Activated naive CD4-positive, alpha-beta T cell treated with anti-CD3 and anti-CD28 coated beads, Interleukin-2, amount 50 U/mL, for 24 hours (primary cell): ENCODE measurements at regions not wholly inside any gene's neighbourhood (a gene's known extent, or its start where the extent isn't known, plus 50 kb on each side); places are given as distances from the start of the nearest gene placed in this dataset.
"Not testable (repeated sequence)": the region's sequence is repeated elsewhere in the genome, so short reads cannot be mapped to it uniquely, and the experiment has no call there.

Source experiments
- H3K27ac Mint-ChIP-seq: one replicate; pipeline ENCODE4 v1.8.0; 2021; ENCODE audit warnings: mild to moderate bottlenecking, mixed read lengths
- H3K27me3 Mint-ChIP-seq: one replicate; pipeline ENCODE4 v1.8.0; 2021; ENCODE audit warnings: mixed read lengths
- H3K36me3 Mint-ChIP-seq: one replicate; pipeline ENCODE4 v1.8.0; 2021; ENCODE audit warnings: mixed read lengths
- H3K4me1 Mint-ChIP-seq: one replicate; pipeline ENCODE4 v1.8.0; 2021; ENCODE audit warnings: mixed read lengths
- H3K4me3 Mint-ChIP-seq: one replicate; pipeline ENCODE4 v1.8.0; 2021; ENCODE audit warnings: mild to moderate bottlenecking, mixed read lengths
- H3K9me3 Mint-ChIP-seq: one replicate; pipeline ENCODE4 v1.8.0; 2021; ENCODE audit warnings: mixed read lengths

DNA sequence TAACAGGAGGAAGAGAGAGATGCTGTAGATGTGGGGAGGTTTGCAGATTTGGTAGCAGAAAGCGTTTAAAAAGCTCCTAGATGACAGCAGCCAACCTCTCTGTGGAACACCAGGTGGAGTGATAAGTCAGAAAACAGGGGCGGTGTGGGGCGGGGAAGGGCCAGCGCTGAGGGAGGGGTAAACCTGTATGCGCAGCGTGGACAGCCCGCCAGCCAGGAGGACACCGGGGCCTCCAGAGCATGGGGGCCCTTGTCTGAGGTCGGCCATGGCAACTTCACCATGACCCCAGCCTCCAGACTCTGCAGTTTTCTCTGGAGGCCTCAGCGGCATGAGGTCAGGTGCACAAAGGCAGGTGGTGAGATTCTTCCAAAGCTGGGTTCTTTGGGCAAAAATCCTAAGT is 423.7 kb downstream of the BRD1 start:
- Mint-ChIP-seq H3K4me3 (no peak overlapping the region), H3K27me3 (peaks cover 6% of the 10 kb centered on the region), H3K36me3 (no peaks in the 10 kb centered on the region), H3K9me3 (no peaks in the 10 kb centered on the region), H3K27ac (no peak overlapping the region), H3K4me1 (no peaks in the 10 kb centered on the region)

DNA sequence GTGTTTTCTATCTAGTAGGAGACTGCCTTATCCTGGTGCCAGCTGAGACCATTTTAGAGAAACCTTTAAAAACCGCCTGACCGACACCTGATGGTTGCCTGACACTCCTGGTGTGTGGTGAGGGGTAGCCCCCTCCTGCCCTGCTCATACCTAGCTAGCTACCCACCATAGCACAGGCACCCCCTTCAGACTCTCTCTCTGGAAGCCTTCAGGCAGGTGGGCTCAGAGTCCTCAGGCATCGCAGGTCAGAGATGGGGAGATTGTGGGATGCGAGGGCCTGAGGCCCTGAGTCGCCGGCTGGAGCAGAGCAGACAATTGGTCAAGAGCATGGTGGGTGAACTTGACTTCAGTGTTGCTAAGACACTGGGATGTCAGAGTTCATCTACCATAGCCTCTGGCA is 424.6 kb downstream of the BRD1 start:
- no peaks in the 10 kb centered on the region for H3K4me1 Mint-ChIP-seq

GRCh38 chr22:49402169-49402568 is 425.5 kb downstream of the BRD1 start:
- Mint-ChIP-seq H3K9me3 (no peaks in the 10 kb centered on the region), H3K27me3 (peaks cover 6% of the 10 kb centered on the region), H3K36me3 (no peaks in the 10 kb centered on the region), H3K4me3 (no peak overlapping the region), H3K27ac (no peak overlapping the region), H3K4me1 (no peaks in the 10 kb centered on the region)

More for the DNA sequence above, 424.6 kb downstream of the BRD1 start:
- Mint-ChIP-seq H3K27me3 (peaks cover 6% of the 10 kb centered on the region), H3K9me3 (no peaks in the 10 kb centered on the region), H3K36me3 (no peaks in the 10 kb centered on the region), H3K27ac (no peak overlapping the region), H3K4me3 (no peak overlapping the region)

- H3K36me3 Mint-ChIP-seq: no peaks in the 10 kb centered on the region
- no peaks in the 10 kb centered on the region for H3K4me1 Mint-ChIP-seq
- no peak overlapping the region for H3K27ac Mint-ChIP-seq
- H3K4me3 Mint-ChIP-seq: no peak overlapping the region
- no peaks in the 10 kb centered on the region for H3K9me3 Mint-ChIP-seq
- H3K27me3 Mint-ChIP-seq: peaks cover 6% of the 10 kb centered on the region
Measured at GRCh38 chr22:49400941-49401598, 426.6 kb downstream of the BRD1 start.

DNA sequence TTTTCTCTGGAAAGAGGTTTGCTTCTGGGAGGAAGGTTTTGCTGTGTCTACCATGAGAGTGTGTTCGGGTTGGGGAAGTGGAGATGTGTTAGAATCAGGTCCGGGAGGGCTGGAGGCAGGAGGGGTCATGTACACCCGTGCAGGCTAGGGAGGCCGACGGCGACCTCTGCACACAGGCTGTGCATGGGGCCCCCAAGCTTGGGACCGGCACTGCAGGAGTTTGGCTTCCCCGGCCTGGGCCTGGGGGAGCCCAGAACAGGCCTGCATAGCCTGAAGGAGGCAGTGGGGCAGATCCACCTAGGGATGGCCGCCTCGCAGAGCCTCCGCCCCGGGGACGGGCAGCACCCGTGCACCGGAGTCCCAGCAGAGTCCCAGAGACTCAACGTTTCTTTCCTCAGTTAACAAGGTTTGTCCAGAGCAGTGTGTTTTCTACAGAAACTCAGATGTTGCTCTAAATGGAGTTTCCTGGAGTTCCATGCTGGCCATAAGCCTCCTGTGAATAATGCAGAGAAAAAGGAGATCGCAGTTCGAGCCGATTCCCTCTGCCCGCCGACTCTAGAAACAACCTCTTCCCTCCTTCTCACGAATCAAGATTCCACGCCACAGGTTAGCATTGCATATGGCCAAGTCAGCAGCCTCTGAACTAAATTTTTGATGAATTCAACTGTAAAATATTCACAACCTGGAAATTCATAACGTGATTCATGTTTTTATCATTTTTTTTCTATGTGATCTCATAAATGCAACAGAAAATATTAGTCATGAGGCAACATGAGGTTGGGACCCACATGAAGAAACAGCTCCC is 427.3 kb downstream of the BRD1 start:
- no peaks in the 10 kb centered on the region for H3K9me3 Mint-ChIP-seq
- H3K4me1 Mint-ChIP-seq: no peaks in the 10 kb centered on the region

DNA sequence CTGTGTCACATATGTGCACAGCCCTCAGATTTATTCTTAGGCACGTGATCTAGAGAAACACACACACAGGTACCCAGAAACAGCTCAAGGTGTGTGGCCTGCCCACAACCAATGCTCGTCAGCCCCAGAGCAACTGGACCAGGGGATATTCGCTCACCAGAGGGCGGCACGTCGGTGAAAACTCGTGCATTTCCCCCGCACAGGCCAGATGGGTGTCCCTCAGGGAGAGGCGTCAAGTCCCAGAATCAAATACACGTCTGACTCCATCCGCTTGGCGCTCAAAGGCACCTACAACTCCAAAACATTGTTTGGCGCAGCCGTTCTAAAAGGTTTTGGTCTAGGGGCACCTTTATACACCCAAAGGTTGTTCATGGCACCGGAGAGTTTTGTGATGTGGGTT is 429.0 kb downstream of the BRD1 start:
- Mint-ChIP-seq H3K36me3 (no peaks in the 10 kb centered on the region), H3K27me3 (peaks cover 2% of the 10 kb centered on the region), H3K9me3 (no peaks in the 10 kb centered on the region), H3K27ac (no peak overlapping the region), H3K4me3 (no peak overlapping the region), H3K4me1 (no peaks in the 10 kb centered on the region)

More for the DNA sequence above, 427.3 kb downstream of the BRD1 start:
- Mint-ChIP-seq H3K36me3 (no peaks in the 10 kb centered on the region), H3K27me3 (peaks cover 6% of the 10 kb centered on the region), H3K4me3 (no peak overlapping the region), H3K27ac (no peak overlapping the region)

DNA sequence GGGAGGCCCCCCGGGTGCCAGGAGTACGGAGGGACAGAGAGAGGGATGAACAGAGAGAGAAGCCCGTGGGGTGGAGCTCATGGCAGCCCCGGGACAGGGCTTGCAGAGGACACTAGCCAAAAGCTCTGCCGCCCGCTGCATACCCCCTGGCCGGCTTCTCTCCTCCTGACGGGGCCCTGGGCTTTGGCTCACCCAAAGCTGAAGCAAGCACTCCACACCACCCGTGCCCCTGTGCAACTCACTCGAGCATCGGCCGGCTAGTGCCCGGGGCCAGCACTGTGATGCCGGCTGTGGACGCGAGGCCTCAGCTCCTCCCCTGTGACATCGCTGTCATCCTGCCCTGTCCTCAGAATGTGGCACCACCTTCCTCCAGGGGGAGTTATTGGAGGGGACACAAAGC is 429.6 kb downstream of the BRD1 start:
- Mint-ChIP-seq H3K9me3 (no peaks in the 10 kb centered on the region), H3K4me1 (no peaks in the 10 kb centered on the region), H3K27me3 (peaks cover 2% of the 10 kb centered on the region), H3K27ac (no peak overlapping the region), H3K36me3 (no peaks in the 10 kb centered on the region), H3K4me3 (no peak overlapping the region)

- Mint-ChIP-seq H3K4me3 (no peak overlapping the region), H3K27ac (no peak overlapping the region), H3K27me3 (peaks cover 5% of the 10 kb centered on the region), H3K36me3 (no peaks in the 10 kb centered on the region), H3K9me3 (no peaks in the 10 kb centered on the region), H3K4me1 (no peaks in the 10 kb centered on the region)
Measured at GRCh38 chr22:49396817-49397216, 430.9 kb downstream of the BRD1 start.

GRCh38 chr22:49395617-49396016 is 432.1 kb downstream of the BRD1 start:
- no peaks in the 10 kb centered on the region for H3K4me1 Mint-ChIP-seq
- peaks cover 9% of the 10 kb centered on the region for H3K27me3 Mint-ChIP-seq
- no peak overlapping the region for H3K27ac Mint-ChIP-seq
- H3K9me3 Mint-ChIP-seq: no peaks in the 10 kb centered on the region
- H3K36me3 Mint-ChIP-seq: no peaks in the 10 kb centered on the region
- H3K4me3 Mint-ChIP-seq: no peak overlapping the region

DNA sequence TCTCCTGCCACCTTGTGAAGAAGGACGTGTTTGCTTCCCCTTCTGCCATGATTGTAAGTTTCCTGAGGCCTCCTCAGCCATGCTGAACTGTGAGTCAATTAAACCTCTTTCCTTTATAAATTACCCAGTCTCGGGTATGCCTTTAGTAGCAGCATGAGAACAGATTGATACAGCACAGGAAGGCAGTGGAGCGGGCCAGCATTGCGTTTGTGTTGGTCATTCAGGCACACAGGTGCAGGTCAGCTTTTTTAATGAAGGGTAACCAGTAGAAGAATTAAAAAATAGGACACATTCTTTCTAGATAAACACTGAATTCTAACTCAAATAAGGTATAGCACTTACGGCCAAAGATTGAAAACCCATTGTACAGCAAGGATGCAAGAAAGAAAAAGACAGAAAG is 432.6 kb downstream of the BRD1 start:
- H3K4me1 Mint-ChIP-seq, H3K27ac Mint-ChIP-seq, H3K4me3 Mint-ChIP-seq, H3K36me3 Mint-ChIP-seq, H3K9me3 Mint-ChIP-seq: not testable (repeated sequence)
- peaks cover 14% of the 10 kb centered on the region for H3K27me3 Mint-ChIP-seq

DNA sequence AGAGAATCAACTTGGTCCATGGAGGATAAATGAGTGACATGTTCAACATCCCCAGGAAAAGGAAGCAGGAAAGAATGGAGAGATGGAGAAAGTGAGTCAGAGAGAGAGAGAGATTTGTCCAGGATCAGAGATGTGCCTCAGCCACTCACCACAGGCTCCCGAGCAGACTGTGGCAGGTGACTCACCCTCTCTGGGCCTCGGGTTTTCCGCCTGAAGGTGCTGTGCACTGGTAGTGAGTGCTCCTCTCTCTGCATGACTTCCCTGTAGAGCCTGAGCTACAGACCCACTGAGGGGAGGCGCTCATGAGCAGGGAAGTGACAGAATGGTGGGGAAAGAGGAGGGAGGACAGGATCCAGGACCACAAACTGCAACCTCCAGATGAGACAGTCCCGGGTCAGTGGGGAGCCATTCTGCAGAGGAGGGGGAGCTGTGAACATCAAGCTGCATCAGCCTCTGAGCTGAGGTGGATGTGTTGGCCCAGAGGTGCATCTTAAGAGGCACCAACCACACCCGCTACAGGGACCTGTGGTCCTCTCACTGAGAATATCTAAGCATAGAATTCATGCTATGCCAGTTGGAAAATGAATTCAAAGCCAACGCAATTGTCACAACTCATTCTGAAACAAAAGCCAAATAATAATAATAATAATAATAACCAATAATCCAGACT is 433.4 kb downstream of the BRD1 start:
- Mint-ChIP-seq H3K9me3 (no peaks in the 10 kb centered on the region), H3K36me3 (no peaks in the 10 kb centered on the region), H3K4me1 (no peaks in the 10 kb centered on the region), H3K27ac (no peak overlapping the region), H3K4me3 (no peak overlapping the region), H3K27me3 (peaks cover 16% of the 10 kb centered on the region)

GRCh38 chr22:49393526-49393925 is 434.1 kb downstream of the BRD1 start:
- Mint-ChIP-seq H3K36me3 (no peaks in the 10 kb centered on the region), H3K4me3 (no peak overlapping the region), H3K27ac (no peak overlapping the region), H3K4me1 (no peaks in the 10 kb centered on the region), H3K9me3 (no peaks in the 10 kb centered on the region), H3K27me3 (peaks cover 16% of the 10 kb centered on the region)

DNA sequence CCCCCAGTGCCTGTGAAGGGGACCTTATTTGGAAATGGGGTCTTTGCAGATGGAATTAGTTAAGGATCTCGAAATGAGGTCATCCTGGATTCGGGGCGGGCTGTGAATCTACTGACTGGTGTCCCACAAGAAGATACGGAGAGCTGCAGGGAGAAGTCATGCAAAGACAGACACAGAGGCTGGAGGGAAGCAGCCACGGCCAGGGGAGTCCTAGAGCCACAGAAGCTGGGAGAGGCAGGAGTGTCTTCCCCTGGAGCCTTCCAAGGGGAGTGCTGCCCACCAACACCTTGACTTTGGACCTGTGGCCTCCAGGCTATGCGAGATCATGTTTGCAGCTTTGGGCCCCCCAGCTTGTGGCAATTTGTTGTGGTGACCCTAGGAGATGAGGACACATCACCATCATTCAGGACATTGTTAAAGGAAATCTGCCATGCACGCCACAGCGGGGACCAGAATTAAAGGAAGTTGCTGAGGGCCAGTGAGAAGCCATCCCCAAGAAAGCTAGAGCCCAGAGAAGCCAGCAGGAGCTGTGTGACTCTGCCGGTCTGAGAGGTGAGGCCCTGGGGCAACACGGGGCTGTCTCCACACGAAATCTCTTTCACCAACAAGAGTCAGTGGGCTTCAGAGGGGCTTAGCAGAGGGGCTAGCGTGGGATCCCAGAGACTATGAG is 434.7 kb downstream of the BRD1 start:
- Mint-ChIP-seq H3K4me1 (no peaks in the 10 kb centered on the region), H3K36me3 (no peaks in the 10 kb centered on the region), H3K27ac (no peak overlapping the region), H3K27me3 (peaks cover 16% of the 10 kb centered on the region), H3K4me3 (no peak overlapping the region), H3K9me3 (no peaks in the 10 kb centered on the region)

DNA sequence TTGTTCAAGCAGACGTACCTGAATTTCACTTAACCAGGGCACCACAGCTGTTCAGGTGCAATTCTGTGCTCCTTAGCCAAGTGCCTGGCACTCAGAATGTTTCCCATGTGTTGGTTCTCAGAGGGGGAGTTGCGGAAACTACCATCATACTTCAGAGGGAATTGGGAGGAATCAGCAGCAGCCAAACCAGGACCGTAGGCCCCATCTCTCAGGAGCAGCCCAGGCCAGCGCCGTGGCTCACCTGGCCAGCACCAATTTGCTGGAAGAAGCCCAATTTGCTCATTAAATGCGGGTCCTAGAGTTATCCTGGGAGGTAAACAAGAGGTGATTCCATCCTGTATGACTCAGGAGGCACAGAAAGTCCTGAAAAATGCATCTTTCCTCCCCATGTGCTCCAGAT is 435.4 kb downstream of the BRD1 start:
- Mint-ChIP-seq H3K9me3 (no peaks in the 10 kb centered on the region), H3K4me3 (no peak overlapping the region), H3K27ac (no peak overlapping the region), H3K36me3 (no peaks in the 10 kb centered on the region), H3K27me3 (peaks cover 16% of the 10 kb centered on the region), H3K4me1 (no peaks in the 10 kb centered on the region)

DNA sequence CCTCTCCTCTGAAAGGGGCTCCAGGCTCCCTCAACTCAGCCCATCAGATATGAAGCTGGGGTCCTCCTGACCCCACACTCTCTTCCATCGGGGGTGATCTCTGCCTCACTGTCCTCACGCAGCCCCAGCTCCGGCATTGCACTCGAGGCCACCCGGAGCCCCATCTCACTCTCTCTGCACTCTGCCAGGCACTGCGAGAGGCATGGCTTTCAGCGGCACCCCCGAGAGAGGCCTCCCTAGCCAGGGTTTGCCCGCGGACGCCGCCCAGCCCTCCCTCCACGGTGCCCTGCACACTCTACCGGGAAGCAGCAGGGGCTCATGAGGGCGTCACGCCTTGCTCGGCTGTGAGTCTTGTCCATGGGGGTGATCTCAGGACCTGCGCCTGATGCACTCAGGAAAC is 436.2 kb downstream of the BRD1 start:
- Mint-ChIP-seq H3K36me3 (no peaks in the 10 kb centered on the region), H3K27me3 (peaks cover 16% of the 10 kb centered on the region), H3K9me3 (no peaks in the 10 kb centered on the region), H3K4me1 (no peaks in the 10 kb centered on the region), H3K27ac (no peak overlapping the region), H3K4me3 (no peak overlapping the region)

DNA sequence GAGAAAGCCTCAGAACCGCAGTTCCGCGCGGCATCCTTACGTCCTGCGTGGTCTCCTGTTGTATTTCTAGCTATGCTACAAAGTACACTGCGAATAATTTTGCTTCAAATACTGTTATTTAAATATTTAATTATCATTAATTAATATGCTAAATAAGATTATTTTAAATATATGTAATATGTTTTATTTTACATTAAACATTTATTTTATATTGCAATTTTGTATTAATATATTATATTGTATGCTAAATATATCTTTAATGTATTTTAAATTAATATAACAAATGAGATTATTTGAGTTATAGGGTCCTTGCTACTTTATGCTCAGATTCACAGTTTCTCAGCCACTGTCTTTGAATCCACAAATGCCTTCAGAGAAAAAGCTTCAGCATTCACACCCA is 436.7 kb downstream of the BRD1 start:
- Mint-ChIP-seq H3K4me1 (no peaks in the 10 kb centered on the region), H3K9me3 (no peaks in the 10 kb centered on the region), H3K27me3 (peaks cover 16% of the 10 kb centered on the region), H3K27ac (no peak overlapping the region), H3K4me3 (no peak overlapping the region), H3K36me3 (no peaks in the 10 kb centered on the region)
